Stimulated activated CD4-positive, alpha-beta T cell treated with anti-CD3 and anti-CD28 coated beads, Interleukin-1b, Interleukin-23, amount 100 ng/mL, for 1 hour (primary cell): ENCODE measurements at regions not wholly inside any gene's neighbourhood (a gene's known extent, or its start where the extent isn't known, plus 50 kb on each side); places are given as distances from the start of the nearest gene placed in this dataset.
"Not testable (repeated sequence)": the region's sequence is repeated elsewhere in the genome, so short reads cannot be mapped to it uniquely, and the experiment has no call there.

Experiments used
- DNase-seq, 2 donors: peaks; one replicate each; pipeline ENCODE4 v3.0.0-alpha.2; 2020; ENCODE audit warnings: low read depth in 2 of 2

DNA sequence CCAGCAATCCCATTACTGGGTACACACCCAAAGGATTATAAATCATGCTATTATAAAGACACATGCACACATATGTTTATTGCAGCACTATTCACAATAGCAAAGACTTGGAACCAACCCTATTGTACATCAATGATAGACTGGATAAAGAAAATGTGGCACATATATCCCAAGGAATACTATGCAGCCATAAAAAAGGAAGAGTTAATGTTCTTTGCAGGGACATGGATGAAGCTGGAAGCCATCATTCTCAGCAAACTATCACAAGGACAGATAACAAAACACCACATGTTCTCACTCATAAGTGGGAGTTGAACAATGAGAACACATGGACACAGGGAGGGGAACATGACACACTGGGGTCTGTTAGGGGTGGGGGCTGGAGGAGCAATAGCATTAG lies 177.2 kb upstream of the TBX18 start:
- DNase-seq = not testable (repeated sequence)

DNA sequence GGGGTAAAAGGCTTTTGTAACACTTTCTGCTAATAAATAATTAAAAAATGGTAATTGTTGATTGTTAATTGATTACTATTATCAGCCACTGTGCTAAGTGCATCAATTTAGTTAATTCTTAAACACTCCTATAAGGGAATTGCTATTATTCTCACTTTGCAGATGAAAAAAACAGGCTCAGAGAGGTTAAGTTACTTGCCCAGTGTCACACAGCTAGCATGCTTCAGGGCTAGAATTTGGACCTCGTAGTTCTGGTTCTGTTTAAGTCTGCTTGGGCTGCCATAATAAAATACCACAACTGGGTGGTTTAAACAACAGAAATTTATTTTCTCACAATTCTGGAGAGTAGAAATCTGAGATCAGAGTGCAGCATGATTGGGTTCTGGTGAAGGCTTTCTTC lies 164.8 kb upstream of the TBX18 start:
- DNase-seq = no peak

DNA sequence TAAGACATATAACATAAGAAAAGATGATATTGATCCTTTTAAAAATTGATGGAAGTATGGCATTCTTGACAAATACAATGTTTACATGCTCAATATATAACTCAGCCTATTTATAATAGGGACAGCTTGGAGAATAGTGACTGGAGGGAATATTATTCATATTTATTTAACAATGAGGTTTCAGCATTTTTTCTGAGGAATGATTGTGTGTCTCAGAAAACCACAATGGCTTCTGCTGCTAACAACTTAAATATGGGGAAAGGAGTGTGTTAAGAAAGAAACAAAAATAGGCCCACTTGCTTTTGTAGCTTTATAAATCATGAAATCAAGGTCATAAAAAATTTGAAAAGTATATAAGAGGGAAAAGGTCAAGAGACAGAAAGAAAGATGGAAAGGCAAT lies 163.2 kb upstream of the TBX18 start:
- no peak for DNase-seq

DNA sequence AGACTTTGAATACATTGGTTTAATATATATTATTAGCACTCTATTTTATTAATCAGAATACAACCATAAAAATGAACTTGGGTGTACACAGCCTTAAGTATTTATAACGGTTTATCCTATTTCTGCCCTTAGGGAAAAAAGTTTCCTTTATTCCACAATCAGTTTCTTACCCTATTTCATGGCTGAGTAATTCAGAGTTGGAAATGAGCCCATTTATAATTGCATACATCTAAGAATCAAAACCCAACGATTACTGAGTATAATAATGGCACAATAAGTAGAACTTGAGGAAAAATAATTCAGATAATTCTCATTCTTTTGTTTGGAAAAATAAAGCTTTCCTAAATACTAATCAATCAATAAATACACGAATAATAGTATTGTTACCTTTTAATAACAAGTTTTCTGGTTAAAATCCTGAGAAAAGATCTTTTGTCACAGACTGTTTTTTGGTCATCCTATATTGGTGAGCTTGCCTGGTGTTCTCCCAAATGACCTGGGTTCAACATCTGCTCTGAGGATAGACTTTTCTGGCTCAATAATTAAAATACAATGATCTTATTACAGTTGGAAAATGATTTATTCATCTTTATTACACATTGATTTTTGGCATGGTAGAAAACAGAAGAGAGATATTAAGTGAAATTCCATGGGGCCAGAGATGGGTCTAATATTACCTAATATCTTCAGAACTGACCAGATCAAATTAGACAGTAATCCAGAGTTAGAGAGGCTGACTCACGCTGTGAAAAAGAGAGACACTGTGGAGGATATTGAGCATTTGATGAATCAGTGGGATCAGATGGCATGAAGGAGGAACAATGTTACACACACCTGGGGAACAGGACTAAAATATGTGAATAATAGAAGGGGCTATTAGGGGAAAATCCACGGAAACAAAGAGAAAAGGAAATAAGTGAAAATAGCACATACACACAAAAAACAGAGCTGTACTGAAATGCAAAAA lies 162.1 kb upstream of the TBX18 start:
- DNase-seq = no peak

DNA sequence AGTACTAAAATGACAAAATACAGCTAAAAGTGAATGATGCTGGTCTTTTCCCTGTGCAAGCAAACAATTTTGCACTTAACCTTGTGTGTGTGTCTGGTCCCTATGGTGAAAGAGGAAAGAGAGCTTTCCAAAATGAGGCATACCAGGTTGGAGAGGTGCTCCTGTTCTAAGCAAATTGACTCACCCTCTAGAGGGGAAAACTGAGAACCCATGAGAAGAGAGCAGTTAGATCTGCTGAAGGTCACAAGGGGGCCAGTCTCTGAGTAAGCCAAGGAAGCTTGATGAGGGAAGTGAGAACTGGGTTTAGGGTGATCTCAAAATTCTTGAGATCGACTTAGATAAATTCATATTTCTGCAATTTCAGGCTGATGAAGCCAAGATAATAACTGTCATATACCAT lies 157.5 kb upstream of the TBX18 start:
- DNase-seq = no peak

DNA sequence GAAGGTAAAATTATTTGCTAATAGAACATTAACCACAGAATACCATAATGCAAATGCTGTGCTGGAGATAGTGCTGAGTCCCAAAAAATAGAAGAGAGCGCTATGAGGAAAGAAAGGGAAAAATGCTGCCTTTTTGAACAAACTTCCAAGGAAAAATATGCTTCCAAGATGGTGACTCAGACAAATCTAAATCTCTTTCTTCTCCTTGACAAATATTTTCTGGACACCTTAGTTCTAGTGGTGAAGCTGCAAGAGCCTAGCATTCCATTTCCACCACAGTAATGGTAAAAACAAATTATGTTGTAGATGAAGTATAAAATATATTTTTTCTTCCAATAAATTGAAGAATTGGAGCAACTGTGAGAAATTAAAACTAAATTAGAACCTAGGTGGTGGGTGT lies 155.6 kb upstream of the TBX18 start:
- DNase-seq = no peak

DNA sequence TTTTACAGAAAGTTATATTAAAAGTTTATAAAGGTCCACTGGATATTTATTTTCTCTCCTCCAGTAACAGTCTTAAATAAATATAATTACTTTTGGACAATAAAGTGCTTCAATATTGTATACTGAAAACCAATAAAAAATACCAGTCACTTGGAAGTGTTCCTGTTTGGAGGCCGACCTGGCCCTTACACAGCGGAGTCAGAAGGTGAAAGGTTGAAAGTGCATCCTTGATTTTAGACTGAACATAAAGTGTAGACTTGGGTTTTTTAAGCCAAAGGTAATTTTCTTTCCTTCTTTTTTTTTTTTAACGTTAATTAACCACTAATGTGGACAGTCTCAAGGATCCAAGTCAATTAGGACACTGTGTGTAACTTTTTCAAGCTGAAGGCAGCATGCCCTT lies 152.3 kb upstream of the TBX18 start:
- DNase-seq = no peak

DNA sequence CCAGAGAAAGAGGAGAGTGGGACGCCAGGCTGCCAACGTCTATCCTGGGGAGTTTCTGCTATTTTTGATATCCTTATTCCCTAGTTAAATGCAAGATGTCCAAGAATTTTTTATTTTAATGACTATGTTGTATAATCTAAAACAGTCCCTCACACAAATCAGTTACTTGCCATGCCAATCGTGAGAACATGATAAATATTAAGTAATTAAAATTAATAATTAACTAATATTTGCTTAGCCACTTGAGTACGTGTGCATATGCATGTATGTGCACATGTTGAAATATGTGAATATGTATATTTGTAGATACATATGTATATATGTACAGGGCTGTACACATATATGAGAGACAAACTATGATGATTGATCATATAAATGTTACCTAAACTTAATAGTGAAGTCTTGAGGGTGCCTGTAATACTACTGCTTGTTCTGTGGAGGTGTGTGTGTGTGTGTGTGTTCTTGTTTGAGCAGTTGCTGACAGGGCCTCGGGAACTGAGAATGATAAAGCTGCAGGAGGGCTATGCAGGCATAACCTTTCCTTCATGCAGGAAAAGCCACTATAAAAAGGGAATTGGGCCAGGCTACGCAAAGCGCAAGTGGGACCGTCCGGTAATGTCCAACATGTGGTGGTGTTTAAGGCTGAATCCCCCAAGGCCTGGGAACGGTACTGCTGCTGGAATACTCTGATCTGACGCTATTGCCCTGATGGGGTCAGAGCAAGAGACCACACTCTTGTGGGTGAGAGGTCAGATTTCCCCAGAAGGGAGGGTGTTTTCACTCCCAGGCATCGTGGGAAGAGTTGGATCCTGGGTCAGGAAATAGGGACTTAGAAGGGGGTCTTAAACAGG lies 148.3 kb upstream of the TBX18 start:
- no peak for DNase-seq

DNA sequence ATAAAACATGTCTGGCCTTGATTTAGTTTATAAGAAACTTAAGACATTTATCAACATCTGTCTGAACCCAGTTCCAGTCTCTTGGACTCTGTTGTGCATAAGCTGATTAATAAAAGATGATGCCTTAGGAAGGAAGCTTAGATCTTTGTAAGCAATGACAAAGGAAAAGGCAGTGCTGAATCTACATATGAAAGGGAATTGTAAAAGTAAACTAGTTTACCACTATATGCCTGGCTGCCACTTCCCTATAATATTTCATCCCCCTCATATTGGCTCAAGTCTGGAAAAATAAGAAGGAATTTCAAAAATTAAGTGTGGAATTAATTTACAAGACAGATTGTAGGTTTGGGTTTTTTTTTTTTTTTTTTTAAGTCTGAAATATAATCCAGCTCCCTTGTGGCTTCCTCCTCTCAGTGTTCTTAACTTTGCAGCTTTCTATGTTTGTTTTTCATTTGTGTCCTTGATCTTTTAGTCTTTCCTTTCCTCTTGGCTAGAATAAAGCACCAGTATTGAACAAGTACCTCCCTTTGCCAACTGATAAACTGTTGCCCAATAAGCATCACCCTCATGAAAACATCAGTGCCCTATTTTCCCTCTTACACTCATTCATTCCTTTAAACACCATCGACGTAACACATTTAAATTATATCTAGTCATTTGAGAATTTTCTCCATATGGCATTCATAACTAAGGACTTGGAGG lies 146.7 kb upstream of the TBX18 start:
- DNase-seq = no peak

DNA sequence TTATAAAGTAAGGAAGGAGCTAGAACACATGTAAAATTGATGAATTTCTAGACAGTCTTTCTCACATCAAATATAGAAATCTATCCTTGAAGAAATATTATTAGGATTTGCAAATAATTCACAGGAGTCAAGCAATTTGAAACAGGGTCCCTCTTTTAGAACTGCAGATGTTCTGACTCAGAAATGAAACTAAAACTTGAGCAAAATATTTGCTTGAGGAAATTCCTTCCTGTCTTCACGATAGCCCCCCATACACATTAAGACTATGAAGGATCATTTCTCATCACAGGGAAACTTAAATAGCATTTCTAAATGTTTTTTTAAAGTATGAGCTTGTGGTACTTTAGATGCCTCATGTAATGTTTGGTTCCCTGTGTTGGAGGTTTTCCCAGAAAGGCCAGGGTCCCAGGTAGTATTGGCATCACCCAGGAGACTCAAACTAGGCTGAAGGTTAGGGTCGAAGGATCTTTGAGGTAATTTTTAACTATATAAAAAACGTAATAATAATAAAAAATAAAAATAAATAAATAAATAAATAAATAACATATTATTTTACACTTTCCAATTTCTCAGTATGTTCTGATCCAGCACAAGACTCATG lies 144.0 kb upstream of the TBX18 start:
- DNase-seq = no peak

DNA sequence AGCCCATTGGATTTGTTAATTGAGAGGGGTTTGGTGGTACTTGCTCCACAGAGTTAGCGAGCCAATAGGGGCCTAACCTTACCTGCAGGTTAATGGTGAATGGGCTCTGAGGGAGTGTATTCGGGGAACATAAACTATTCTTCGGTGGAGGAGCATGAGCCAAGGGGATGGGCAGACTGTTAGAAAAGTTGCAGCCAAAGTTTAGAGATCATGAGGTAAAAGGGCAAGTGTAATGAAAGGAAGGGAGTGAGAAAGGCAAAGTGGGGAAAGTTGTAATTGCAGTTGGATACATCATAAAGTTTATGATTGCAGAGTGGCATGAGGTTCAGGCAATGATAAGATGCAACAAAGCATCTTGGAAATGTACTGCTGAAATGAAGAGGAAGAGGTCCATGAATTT lies 142.1 kb upstream of the TBX18 start:
- DNase-seq = no peak

DNA sequence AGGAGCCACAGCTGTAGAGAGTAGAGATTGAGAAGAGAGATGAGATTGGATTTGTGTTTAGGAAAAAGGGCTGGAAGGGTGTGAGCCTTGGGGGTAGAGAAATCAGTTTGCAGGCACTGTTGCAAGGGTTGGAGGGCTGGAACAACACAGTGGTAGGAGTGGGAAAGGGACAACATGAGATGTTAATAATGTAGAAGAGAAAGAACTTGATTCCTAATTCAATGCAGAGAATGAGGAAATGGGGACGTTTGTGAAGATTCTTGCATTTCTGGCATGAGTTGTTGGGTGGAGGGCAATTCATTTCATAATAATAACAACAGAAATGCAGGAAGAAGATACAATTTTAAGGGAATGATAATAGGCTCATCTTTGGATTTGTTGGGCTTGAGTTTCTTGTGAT lies 141.4 kb upstream of the TBX18 start:
- DNase-seq = no peak

DNA sequence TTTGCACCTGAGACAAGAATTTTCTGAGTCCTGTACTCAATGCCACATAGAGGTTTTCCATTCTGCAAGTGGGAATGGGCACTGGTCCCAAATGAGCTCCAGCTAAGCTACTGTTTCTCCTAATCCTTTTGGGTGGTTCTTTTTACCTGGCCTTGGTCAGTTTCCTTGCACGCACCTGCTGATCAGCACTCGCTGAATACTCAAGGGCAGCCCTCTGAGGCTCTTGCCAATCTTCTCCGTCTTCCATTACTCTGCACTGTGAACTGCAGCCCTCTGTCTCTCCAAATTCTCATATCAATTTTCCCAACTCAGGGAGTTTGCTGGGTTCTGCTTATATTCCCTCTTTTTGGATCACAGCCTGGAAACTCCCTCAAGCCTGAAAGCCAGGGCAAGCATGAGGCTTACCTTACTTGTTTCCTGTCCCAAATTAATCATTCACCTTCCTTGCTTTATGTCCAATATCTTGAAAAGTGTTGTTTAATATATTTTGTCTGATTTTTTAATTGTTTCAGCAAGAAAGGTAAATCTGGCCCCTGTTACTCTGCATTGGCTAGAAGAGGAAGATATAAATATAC lies 138.0 kb upstream of the TBX18 start:
- no peak for DNase-seq

DNA sequence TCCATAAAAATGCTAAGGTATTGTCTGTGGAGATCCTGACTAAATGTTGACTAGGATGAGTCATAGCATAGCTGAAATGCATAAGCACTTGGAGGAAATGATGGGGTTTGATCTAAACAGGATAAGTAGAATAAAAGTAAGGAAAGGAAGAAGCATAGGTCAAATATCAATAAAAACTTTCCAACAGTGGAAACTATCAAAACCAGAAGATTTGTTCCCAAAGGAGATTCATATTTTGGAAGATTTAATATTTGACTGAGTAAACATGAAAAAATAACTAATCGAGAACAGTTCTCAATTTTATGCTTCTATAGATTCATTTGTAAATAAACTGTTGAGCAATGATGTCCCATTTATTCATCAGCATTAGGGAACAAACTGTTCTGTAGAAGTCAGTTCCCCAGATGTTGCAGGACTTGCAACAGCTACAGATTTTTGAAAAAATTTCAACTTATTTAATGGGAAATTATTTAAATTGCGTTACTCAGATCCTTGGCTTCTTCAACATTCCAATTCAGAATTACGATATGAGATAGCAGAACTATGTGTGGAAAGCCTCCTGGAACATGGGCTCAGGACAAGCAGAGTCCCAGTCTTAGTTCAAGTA lies 133.7 kb upstream of the TBX18 start:
- no peak for DNase-seq

DNA sequence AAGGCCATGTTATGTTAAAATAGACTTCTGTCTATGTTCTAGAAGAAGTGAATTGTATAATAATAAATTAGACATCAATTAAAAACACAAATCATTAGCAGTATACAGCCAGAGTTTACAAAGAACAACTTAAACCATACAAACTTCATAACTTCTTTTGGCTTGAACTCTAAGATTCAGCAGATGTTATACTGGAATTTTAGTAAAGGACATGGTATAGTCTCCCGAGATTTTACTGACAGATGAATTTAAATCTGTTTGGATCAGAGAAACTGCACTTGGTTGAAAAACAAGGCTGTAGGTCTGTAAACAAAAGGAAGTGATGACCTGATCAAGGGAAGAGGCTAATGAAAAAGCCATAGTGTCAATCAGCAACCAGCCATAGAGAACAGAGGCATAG lies 132.6 kb upstream of the TBX18 start:
- no peak for DNase-seq

DNA sequence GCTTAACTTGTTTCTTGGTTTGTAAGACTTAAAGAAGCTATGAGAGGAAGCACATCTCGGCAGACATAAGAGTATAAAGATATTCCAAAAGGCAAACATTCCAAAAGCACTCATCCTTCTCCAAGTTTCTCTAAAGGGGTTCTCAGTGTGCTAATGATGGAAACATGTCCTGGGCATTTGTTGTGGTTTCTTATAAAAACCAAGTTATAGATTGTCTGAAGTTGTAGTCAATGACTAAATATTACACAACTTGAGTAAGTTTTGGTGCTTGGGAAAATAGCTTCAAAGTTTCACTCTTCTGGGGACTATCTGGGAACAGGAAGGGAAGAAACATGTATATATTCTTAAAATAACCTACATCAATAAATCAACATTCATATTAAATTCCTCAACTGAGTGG lies 128.3 kb upstream of the TBX18 start:
- DNase-seq = no peak

DNA sequence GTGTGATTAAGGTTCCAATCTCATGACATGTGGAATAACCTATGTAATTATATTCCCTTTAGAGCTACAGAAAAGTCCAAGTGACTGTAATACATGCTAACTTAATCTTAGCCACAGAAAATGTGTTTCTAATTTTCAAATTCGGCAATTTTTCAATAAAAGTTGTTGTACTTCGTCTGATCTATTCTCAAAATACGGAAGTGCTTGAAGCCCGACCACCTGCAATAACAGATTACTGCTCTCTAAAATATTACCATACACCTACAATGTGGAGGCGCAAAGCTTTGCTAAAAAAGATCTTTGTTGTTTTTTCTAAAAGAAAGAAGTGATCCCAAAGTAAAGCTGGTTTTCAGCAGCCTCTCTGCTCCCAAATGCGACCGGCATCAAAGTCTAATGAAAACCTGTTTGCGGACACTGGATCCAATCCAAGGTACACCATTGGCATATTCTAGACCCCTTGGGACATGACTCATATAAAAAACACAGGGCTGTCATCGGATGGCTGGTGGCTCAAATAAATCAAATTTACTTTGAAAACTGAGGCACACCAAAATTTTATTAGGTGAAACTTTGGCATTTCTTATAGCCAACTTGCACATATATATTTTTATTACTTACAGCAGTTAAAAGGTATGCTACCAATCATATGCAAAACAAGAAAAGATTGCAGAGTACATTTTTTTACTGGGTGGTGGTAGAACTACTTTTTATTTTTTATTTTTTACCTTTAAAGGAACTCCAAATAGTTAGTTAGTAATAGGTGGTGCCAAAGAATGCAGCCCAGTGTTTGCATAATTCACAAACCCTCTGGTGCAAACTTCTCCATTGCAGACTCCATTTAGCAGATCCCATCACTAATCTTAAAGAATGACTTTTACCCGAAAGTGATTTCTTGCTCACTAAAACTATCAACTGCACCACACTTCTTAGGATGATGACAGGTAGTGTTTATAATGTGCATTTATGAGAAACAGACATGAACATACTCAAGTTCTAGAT lies 118.7 kb upstream of the TBX18 start:
- DNase-seq = no peak

DNA sequence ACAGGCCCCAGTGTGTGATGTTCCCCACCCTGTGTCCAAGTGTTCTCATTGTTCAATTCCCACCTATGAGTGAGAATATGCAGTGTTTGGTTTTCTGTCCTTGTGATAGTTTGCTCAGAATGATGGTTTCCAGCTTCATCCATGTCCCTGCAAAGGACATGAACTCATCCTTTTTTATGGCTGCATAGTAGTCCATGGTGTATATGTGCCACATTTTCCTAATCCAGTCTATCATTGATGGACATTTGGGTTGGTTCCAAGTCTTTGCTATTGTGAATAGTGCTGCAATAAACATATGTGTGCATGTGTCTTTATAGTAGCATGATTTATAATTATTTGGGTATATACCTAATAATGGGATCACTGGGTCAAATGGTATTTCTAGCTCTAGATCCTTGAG lies 115.0 kb upstream of the TBX18 start:
- DNase-seq = not testable (repeated sequence)

DNA sequence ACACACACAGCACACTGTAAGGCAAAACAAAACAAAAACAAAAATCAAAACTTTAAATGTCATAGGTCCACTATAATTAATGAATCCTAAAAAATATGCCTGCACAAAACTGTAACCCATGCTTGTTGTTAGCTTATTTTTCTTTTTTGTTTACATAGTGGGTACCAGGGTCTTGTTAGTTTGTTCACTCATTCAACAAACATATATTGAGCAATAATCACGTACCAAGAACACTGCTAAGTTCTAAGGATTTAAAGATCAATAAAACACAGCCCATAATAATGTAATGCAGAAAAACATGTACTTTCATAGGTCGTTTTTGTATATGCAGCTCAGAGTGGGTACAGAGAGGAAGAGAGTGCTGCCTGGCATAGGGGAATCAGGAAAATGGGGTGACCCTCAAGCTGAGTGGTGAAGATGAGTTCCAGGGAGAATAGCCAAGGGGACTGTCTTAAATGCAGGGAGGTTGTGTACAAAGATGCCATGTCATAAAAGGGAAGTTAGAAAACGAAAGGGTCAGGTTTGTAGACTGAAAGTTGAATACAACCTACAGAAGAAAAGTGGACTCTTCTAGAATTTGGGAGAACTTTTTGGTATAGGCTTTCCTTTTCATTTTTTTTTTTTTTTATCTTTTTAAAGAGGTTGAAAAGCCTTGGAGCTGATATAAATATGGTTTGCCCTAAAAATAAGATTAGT lies 113.3 kb upstream of the TBX18 start:
- DNase-seq = no peak
